22Rv1 (cell line): ENCODE measurements at regions not wholly inside any gene's neighbourhood (a gene's known extent, or its start where the extent isn't known, plus 50 kb on each side); places are given as distances from the start of the nearest gene placed in this dataset.
A peak's percentile ranks its signal among the peaks of the same experiment; 100 is the strongest.

Experiments used
- H3K27ac ChIP-seq: fragments of 450-650 bp; 2 replicates; pipeline ENCODE4 v1.5.1; 2017
- ZFX ChIP-seq: fragments of 450-650 bp; IDR thresholded peaks from 2 replicates; pipeline ENCODE4 v1.6.1; 2017; ENCODE audit warnings: antibody characterized with exemption, borderline replicate concordance
- TF ChIP-seq, protein P1 (sequence below): fragments of 450-650 bp; IDR thresholded peaks from 2 replicates; pipeline ENCODE4 v1.5.1; 2017; ENCODE audit warnings: mild to moderate bottlenecking

DNA sequence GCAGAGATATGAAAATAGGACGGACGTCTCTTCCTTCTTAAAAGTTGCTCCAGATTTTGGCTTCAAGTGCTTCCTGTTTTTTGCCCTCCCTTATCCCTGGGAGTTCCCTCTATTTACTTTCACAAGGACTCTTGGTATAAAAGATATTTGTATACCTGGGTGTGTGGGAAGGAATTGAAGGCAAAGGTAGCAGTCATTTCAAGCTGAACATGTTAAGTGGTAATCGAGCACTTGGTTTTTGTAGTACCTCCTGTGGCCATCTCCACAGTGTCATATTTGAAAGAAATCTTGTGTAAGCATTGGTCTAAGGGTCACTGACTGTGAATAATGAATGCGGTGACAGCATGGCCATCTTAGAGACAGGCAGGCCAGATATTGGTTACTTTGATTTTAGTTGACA is 593.6 kb downstream of the MTRR start:
- H3K27ac ChIP-seq = no peak overlapping the region
- no peak for TF ChIP-seq ZFX
- TF ChIP-seq, protein P1, sequence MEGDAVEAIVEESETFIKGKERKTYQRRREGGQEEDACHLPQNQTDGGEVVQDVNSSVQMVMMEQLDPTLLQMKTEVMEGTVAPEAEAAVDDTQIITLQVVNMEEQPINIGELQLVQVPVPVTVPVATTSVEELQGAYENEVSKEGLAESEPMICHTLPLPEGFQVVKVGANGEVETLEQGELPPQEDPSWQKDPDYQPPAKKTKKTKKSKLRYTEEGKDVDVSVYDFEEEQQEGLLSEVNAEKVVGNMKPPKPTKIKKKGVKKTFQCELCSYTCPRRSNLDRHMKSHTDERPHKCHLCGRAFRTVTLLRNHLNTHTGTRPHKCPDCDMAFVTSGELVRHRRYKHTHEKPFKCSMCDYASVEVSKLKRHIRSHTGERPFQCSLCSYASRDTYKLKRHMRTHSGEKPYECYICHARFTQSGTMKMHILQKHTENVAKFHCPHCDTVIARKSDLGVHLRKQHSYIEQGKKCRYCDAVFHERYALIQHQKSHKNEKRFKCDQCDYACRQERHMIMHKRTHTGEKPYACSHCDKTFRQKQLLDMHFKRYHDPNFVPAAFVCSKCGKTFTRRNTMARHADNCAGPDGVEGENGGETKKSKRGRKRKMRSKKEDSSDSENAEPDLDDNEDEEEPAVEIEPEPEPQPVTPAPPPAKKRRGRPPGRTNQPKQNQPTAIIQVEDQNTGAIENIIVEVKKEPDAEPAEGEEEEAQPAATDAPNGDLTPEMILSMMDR = no peak

GRCh38 chr5:8470489-8470888 is 601.5 kb downstream of the MTRR start:
- H3K27ac ChIP-seq = no peak overlapping the region
- no peak for TF ChIP-seq ZFX
- TF ChIP-seq, protein P1 = no peak

- TF ChIP-seq, protein P1 = no peak
- no peak for TF ChIP-seq ZFX
- no peak overlapping the region for H3K27ac ChIP-seq
Observed at GRCh38 chr5:8471581-8471980, 602.6 kb downstream of the MTRR start.

GRCh38 chr5:8473016-8473415 is 604.1 kb downstream of the MTRR start:
- H3K27ac ChIP-seq = no peak overlapping the region
- TF ChIP-seq ZFX = no peak
- TF ChIP-seq, protein P1 = no peak

GRCh38 chr5:8473827-8474568 is 605.0 kb downstream of the MTRR start:
- H3K27ac ChIP-seq = no peak overlapping the region
- no peak for TF ChIP-seq ZFX
- TF ChIP-seq, protein P1 = peak; percentile 53

DNA sequence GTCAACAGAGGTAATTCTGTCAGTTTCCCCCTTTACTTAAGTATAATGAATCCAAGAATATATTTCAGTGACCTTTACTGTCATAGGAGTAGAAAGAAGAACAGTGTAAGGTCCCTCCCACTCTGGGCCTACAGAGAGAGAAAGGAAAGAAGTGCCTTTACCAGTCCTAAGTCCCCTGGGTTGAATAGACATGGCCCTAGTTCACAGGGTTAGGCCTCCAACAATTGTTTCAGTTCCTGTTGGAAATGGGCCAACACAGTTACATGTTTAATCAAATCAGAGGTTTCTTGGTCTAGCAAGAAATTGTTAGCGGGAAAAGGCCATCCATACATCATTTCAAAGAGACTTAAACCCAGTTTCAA is 605.6 kb downstream of the MTRR start:
- H3K27ac ChIP-seq = no peak overlapping the region
- TF ChIP-seq ZFX = no peak
- TF ChIP-seq, protein P1 = no peak

DNA sequence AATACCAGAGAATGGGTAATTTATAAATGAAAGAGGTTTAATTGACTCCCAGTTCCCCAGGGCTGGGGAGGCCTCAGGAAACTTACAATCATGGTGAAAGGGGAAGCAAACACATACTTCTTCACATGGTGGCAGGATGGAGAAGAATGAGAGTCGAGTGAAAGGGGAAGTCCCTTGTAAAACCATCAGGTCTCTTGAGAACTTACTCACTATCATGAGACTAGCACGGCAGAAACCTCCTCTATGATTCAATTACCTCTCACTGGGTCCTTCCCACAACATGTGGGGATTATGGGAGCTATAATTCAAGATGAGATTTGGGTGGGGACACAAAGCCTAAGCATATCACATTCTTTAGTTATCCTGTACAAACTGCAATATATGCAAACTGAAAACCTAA is 609.4 kb downstream of the MTRR start:
- TF ChIP-seq ZFX = no peak
- TF ChIP-seq, protein P1 = no peak
- H3K27ac ChIP-seq = no peak overlapping the region
